ENCODE measurements at regions not wholly inside any gene's neighbourhood (a gene's known extent, or its start where the extent isn't known, plus 50 kb on each side); places are given as distances from the start of the nearest gene placed in this dataset.

DNA sequence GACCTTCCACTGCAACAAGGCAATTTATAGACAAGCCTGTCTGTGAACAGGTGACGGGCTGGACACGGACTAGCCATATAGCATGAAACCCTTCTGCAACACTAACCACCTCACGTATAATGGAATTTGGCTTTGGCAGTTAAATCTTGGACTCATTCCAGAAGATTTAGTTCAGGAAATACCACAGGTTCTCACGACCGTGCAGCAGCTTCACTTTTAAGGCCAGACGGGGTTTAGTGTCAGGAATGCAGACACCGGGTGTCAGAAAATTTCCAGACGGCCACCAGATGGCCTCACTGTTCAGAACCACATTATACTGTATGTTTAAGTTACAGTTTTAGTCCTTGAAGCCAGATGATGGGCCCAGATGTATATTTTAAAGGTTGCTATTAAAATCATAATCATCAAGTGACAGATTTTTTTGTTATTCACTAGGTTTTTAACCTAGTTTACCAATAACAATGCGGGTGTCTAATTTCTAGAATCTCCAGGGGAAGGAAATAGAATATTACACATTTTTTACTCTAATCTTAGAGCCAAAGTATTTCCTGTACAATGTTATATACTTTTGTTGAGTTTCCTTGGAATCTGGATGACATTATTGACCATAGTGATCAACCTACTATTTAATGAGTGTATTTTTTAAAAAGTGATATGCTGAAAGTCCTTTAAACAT, 90.5 kb upstream of the TMPO start:
- H3K36me3 ChIP-seq: no peaks in the 10 kb centered on the region
- no peaks in the 10 kb centered on the region for H3K27me3 ChIP-seq
- DNase-seq: peak; percentile 74
- no peaks in the 10 kb centered on the region for H3K9me3 ChIP-seq
- H3K4me3 ChIP-seq: no peak overlapping the region

DNA sequence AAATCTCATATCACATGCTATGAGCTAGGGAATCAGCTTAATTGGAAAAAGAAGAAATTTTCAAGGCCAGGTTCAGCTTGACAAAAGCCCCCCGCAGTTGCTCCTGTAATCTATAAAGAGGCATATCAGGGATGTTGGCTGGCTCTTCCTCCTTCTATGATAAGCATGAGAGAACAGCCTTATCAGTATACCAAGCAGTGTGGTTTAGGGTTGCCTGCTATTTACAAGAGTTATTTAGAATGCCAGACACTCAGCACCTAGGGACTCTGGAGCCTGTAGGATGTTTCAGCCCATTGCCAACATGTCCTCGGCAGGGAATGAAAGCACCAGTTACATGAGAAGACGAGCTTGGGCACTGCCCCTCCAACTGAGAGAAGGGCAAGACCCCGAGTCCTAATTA, 89.5 kb upstream of the TMPO start:
- no peak overlapping the region for H3K4me3 ChIP-seq
- no peak for DNase-seq
- peaks cover 3% of the 10 kb centered on the region; the same call in 1 of the 2 replicates for H3K9me3 ChIP-seq
- no peaks in the 10 kb centered on the region for H3K27me3 ChIP-seq
- H3K36me3 ChIP-seq: no peaks in the 10 kb centered on the region

DNA sequence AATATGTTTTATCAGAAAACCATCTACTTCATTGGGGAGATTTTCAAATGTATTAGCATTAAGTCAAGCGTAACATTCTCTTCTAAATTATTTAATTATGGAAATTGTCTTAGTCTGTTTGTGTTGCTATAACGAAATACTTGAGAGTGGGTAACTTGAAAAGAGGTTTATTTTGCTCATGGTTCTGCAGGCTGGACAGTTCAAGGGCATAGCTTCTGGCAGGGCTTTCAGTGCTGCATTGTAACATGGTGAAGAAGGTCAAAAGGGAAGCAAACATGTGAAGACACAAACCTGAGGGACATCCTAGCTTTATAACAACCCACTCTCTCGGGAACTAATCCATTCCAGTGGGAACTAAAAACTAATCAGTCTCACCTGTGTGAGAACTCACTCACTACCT, 84.3 kb upstream of the TMPO start:
- Histone ChIP-seq H3K36me3 (no peaks in the 10 kb centered on the region), H3K9me3 (peaks cover 18% of the 10 kb centered on the region), H3K27me3 (no peaks in the 10 kb centered on the region), H3K4me3 (no peak overlapping the region)
- DNase-seq: no peak

DNA sequence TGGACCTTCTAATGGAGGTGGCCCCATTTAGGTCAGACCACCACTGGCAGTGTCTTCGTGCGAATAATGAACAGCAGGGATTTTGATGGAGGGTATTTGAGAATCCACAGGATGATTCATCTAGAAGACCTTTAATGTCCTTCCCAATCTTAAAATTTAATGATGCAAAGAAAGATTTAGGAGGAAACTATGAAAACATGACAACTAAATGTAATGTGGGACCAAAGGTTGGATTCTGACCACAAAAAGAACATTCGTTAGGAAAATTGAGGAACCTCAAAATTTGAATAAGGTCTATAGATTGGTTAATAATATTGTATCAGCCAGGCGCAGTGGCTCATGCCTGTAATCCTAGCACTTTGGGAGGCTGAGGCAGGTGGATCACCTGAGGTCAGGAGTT, 78.2 kb upstream of the TMPO start:
- Histone ChIP-seq H3K36me3 (no peaks in the 10 kb centered on the region), H3K27me3 (no peaks in the 10 kb centered on the region), H3K9me3 (peaks cover 10% of the 10 kb centered on the region), H3K4me3 (no peak overlapping the region)
- DNase-seq: no peak

DNA sequence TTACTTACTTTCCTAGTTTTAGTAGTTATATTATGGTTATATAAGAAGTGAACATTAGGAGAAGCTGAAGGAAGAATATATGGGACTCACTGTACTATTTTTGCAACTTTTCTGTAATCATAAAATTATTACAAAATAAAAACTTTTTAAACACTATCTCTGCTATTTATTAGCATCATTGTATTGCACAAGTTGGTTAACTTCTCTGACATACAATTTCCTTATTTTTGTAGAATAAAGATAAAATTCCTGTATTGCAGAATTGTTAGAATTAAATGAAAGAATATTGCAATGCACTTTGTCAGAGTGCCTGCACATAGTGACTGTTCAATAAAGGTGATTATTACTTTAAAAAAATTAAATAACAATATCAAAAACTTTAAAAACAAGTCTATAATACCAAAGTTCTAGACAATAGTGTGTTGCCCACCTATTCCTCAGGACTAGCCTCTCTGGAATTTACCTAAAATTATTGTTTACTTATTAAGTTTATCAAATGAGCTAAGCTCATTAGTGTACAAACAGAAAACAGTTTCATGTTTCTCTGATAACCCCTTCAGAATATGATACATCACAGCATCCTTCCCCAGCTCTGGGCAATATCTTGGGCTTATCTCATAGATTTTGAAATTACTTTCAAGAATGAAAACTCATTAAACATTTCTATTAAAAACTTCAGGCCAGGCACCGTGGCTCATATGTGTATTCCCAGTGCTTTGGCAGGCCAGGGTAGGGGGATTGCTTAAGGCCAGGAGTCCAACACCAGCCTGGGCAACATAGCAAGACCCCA, 77.4 kb upstream of the TMPO start:
- DNase-seq: no peak
- H3K36me3 ChIP-seq: no peaks in the 10 kb centered on the region
- H3K27me3 ChIP-seq: no peaks in the 10 kb centered on the region
- H3K4me3 ChIP-seq: no peak overlapping the region
- H3K9me3 ChIP-seq: peaks cover 10% of the 10 kb centered on the region

DNA sequence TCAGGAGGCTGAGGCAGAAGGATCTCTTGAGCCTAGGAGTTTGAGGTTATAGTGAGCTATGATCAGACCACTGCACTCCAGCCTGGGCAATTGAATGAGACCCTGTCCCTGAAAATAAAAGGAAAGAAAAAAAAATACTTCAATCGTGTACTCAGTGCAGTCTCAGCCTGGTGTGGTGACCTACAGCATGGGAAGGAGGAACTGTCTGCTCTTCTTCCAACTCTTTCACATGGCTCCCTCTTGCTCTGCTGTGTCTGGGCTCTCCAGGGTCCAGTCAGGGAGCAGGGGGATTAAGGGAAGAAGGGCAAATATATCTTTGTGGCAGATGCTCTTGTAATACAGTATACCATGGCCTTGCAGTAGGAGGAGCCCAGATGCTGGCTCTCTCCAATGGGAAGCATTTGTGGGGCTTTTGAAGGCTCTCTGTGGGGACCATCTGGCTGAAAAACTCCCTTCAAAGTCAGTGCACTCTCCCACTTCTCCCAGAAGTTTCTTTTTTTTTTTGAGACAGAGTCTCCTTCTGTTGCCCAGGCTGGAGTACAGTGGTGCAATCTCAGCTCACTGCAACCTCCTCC, 76.6 kb upstream of the TMPO start:
- no peak for DNase-seq
- Histone ChIP-seq H3K27me3 (no peaks in the 10 kb centered on the region), H3K9me3 (peaks cover 8% of the 10 kb centered on the region), H3K4me3 (no peak overlapping the region), H3K36me3 (no peaks in the 10 kb centered on the region)

DNA sequence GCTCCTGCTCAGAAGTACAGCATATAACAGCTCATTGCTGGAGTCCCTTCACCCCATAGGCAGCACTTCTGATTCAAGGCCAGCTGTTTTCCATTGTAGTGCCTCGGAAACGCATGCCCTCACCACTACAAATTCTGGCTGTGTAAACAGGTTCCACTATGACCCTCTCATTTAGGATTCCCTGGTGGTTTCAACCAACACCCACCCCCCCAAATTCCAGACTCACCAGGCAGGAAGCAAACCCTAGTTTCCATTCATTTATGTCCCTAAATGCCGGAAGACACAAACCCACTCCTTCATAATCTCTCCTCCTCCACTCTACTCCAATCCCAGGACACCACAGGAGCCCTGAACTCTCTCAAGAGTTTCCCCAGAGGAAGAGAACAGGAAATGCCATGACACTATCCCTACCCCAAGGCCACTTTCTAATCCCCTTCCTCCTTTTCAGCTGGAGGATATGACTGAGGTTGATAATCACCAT, 75.9 kb upstream of the TMPO start:
- Histone ChIP-seq H3K27me3 (no peaks in the 10 kb centered on the region), H3K9me3 (peaks cover 8% of the 10 kb centered on the region), H3K4me3 (no peak overlapping the region), H3K36me3 (no peaks in the 10 kb centered on the region)
- peak; percentile 41 for DNase-seq

DNA sequence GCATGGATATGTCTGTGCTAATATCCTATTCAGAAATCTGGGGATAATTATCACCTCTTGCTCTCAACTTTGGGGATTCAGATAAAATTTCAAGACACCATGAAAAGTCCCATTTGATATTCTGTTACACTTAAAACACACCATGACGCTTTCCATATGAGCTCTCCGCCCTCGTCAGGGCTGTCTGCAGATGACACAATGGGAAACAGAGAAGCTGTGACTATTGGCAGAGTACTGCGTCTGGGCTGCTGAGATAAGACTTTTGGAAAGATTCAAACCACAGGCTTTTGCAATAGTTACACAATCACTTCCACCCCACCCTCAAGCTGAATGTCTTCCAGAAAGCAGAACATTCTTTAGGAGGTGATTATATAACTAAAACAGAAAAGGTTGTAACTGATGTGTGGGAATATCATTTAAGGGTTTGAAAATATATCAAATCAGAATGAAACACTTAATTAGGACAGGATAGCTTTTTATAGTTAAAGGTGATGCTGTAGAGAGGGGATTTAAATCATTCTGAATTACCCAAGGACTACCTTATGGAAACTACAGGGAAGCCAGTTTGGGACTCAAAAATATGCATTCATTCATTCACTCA, 75.3 kb upstream of the TMPO start:
- peak; percentile 80 for DNase-seq
- Histone ChIP-seq H3K27me3 (no peaks in the 10 kb centered on the region), H3K4me3 (no peak overlapping the region), H3K9me3 (peaks cover 5% of the 10 kb centered on the region), H3K36me3 (no peaks in the 10 kb centered on the region)

DNA sequence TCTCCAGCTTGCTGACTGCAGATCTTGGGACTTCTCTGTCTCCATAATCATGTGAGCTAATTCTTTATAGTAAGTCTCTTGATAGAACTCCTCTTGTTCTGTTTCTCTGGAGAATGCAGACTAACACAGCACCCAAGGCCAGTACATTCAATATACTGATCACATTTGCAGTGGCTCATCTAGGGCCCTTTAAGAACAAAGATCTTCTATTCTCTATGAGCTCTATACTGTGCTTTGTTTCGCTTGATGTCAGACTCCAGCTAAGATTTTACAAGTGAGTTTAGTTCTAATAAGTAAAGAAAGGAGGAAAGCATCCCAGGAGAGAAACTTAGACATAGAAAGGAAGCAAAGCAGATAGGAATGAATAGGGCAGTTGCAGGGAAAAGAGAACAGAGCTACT, 69.3 kb upstream of the TMPO start:
- no peak overlapping the region for H3K4me3 ChIP-seq
- H3K9me3 ChIP-seq: no peaks in the 10 kb centered on the region
- no peaks in the 10 kb centered on the region for H3K27me3 ChIP-seq
- no peak for DNase-seq
- no peaks in the 10 kb centered on the region for H3K36me3 ChIP-seq

DNA sequence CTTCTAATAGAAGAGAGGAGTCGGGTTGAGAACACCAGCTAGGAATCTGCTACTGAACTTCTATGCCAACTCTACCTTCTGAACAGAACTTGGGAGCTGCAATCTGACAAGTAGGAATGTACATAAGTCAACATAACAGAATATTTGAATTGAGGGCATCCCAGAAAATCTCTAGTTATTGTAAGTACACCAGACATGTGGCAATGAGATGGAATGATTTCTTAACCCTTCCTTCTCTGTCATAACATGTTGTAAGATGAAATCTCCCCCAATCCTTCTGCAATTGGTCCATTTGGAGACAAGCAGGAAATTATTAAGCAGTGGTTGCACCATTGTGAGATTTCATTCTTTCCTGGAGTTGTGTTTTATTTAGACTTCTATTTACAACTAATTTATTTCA, 68.7 kb upstream of the TMPO start:
- no peak for DNase-seq

DNA sequence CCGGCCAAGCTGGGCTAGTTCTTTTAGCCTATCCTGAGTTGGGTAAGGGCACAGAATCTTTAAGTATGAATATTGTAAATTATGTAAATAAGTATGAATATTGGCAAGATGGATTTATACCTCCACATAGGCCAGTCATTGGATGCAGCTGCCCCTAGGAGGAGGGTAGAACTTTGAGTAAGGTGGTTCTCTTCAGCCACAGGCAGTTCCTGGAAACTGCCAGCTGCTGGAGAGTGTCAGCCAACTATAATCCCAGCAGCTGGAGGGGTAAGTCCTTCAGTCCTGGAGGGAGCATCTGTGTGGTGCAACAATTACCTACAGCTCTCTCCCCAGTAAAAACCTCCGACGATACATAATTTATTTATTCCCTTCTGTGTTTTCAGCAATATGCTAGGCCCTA, 65.8 kb upstream of the TMPO start:
- H3K27me3 ChIP-seq: no peaks in the 10 kb centered on the region
- H3K36me3 ChIP-seq: no peaks in the 10 kb centered on the region
- H3K4me3 ChIP-seq: no peak overlapping the region
- H3K9me3 ChIP-seq: no peaks in the 10 kb centered on the region
- no peak for DNase-seq

More for the DNA sequence above, 68.7 kb upstream of the TMPO start:
- Histone ChIP-seq H3K9me3 (no peaks in the 10 kb centered on the region), H3K4me3 (no peak overlapping the region), H3K27me3 (no peaks in the 10 kb centered on the region), H3K36me3 (no peaks in the 10 kb centered on the region)

DNA sequence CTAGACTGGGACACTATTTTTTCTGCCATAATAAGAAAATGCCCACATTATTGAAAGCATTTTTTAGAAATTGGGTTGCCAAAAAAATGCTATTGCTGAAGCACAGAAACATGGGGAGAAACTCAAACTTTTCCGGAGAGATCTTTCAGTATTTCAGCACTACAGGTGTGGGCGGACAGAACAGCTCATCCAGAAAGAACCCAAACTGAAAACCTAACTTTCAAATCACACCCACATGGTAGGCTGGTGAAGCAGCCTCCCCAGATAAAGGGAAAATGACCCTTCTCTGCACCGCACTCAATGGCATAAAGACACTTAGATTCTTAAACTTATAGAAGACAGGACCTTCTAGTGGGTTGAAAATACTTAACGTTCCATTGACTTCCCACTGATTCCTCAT, 62.3 kb upstream of the TMPO start:
- Histone ChIP-seq H3K27me3 (no peaks in the 10 kb centered on the region), H3K4me3 (no peak overlapping the region), H3K36me3 (no peaks in the 10 kb centered on the region), H3K9me3 (no peaks in the 10 kb centered on the region)
- DNase-seq: no peak

DNA sequence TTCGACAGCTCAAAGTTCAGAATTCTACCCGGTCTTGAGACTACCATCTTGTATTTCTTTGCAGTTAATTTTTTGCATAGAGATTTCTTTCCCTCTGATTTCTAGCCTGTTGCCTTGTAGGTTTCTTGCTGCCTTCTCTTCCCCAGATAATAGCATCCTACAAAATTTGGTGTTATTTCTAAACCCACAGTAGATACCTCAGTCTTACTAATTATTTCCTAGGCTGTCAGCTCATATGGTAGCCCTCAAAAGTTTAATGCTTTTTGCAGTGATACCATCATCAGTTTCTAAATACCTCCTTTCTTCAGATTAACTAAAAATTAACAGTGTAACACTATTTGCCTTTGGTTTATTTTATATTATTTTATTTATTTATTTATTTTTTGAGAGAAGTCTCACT, 61.9 kb upstream of the TMPO start:
- Histone ChIP-seq H3K4me3 (no peak overlapping the region), H3K36me3 (no peaks in the 10 kb centered on the region), H3K9me3 (no peaks in the 10 kb centered on the region), H3K27me3 (no peaks in the 10 kb centered on the region)
- no peak for DNase-seq

DNA sequence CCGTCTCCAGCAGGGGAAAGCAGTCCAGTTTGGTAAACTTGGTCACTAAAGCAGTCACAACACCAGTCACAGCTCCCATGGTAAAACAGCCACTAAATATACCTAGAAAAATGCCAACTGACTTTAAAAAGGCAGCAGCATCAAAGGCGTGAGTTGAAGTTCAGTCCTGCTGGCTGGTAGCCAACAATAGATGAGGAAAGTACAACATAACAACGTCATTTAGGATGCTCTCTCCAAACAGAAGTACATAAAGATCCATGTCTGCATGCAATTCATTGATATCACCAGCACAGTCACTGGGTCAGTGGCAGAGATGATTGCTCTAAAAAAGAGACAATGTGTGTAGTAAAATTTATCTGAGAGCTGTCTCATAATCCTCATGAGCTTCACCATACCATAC, 59.3 kb upstream of the TMPO start:
- Histone ChIP-seq H3K4me3 (no peak overlapping the region), H3K9me3 (no peaks in the 10 kb centered on the region), H3K27me3 (no peaks in the 10 kb centered on the region), H3K36me3 (no peaks in the 10 kb centered on the region)
- no peak for DNase-seq

DNA sequence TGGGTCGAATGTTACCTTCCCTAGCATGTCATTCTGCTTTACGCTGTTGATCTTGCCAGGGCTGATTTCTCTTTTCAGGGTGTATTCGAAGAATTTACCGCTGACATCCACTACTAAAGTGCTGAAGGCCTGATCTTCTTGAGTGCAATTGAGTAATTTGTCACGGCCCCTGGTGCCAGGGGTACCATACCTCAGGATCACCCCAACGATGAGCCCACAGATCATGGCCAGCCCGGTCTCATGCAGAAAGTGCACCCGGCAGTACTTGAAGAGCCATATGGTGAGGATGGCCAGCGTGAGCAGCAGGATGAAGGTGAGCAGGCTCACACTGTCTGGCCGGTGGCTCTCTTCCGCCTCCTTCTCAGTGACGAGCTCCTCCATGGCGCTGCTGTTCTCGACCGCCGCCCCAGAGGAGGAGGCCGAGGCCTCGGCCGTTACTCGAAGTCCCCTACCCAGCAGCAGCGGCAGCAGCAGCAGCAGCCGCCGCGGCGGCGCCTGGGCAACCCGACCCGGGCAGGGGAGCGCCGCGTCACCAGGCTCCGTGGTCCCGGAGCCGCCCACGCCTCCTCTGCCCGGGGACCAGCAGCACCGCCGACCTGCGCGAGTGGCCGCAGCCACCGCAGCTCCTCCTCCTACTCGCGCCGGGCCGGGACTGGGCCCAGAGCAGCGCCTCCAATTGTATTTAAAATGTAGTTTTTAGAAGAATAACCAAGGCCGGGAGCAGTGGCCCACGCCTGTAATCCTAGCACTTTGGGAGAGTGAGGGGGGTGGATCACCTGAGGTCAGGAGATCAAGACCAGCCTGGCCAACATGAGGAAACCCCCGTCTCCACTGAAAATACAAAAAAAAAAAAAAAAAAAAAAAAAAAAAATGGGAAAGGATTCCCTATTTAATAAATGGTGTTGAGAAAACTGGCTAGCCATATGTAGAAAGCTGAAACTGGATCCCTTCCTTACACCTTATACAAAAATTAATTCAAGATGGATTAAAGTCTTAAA, 58.5 kb upstream of the TMPO start:
- peak; percentile 69 for DNase-seq
- H3K36me3 ChIP-seq: no peaks in the 10 kb centered on the region
- H3K9me3 ChIP-seq: no peaks in the 10 kb centered on the region
- H3K27me3 ChIP-seq: no peaks in the 10 kb centered on the region
- peak overlapping the region; percentile 25; the same call in 1 of the 2 replicates for H3K4me3 ChIP-seq

DNA sequence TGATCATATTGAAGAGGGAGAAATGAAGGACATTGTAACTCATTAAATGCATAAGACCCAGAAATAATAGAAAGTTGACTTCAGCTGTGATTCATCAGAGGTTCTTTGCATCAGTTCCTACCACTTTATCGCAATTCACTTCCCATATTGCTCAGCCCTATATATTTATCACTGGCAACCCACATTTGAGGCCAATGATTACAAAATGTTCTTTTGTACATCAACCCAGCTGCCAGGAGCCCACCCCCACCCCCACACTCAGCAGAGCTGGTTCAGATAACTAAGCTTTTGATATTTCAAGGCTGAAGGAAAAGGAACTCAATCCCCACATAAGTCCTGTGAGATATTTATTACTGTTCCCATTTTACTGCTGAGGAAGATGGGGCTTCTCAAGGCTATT, 51.2 kb upstream of the TMPO start:
- Histone ChIP-seq H3K36me3 (no peaks in the 10 kb centered on the region), H3K9me3 (no peaks in the 10 kb centered on the region)
- DNase-seq: no peak

More for the DNA sequence above, 51.2 kb upstream of the TMPO start:
- H3K4me3 ChIP-seq: no peak overlapping the region
- no peaks in the 10 kb centered on the region for H3K27me3 ChIP-seq
